IMR-90 (cell line): ENCODE measurements at regions not wholly inside any gene's neighbourhood (a gene's known extent, or its start where the extent isn't known, plus 50 kb on each side); places are given as distances from the start of the nearest gene placed in this dataset.

Source experiments
- ATAC-seq: fragments of 200-7000 bp; cut with Tn5 transposase; 2 replicates; pipeline ENCODE4 v1.9.1; 2020; ENCODE audit warnings: low read depth, mild to moderate bottlenecking, moderate library complexity
- BruUV-seq: library from RNA; stranded (reverse); fragments of 400-500 nt; replicated peaks from 2 replicates; lab custom pipeline; 2021; lab: Mats Ljungman, UMichigan
- CTCF ChIA-PET: fragments of 300-600 bp; formaldehyde crosslinking; extraction: SDS; loops from one replicate; lab custom pipeline; 2021; ENCODE audit warnings: antibody characterized with exemption; lab: Yijun Ruan, JAX
- POLR2A ChIA-PET: fragments of 300-600 bp; sonication (Branson Sonifier 250); formaldehyde crosslinking; loops from one replicate; lab custom pipeline; 2022; ENCODE audit warnings: antibody characterized with exemption; ENCODE audit not compliant: unreplicated experiment; lab: Charles Lee
- DNase-seq: peaks from one replicate; pipeline ENCODE4 v3.0.0; 2013
- H2AFZ ChIP-seq: replicated peaks from 2 replicates; pipeline ENCODE3; 2013; ENCODE audit warnings: low read length, mild to moderate bottlenecking; ENCODE audit not compliant: poor library complexity
- H2AK5ac ChIP-seq: 2 replicates; pipeline ENCODE4 v1.6.1; 2013; ENCODE audit warnings: low read depth, low read length, inconsistent platforms
- H2AK9ac ChIP-seq: replicated peaks from 2 replicates; pipeline ENCODE3; 2013; ENCODE audit warnings: mild to moderate bottlenecking, low read depth, low read length, moderate library complexity; ENCODE audit not compliant: poor library complexity
- H2BK120ac ChIP-seq: 2 replicates; pipeline ENCODE4 v1.6.1; 2013; ENCODE audit warnings: low read depth, low read length, inconsistent platforms
- H2BK15ac ChIP-seq: 3 replicates; pipeline ENCODE4 v1.6.1; 2013; ENCODE audit warnings: low read depth, low read length, inconsistent platforms
- H2BK20ac ChIP-seq: 2 replicates; pipeline ENCODE4 v1.6.1; 2013; ENCODE audit warnings: low read depth, mild to moderate bottlenecking, inconsistent platforms, low read length, moderate library complexity
- H2BK5ac ChIP-seq: 2 replicates; pipeline ENCODE4 v1.6.1; 2013; ENCODE audit warnings: mild to moderate bottlenecking, low read depth, low read length, inconsistent platforms; ENCODE audit not compliant: poor library complexity, severe bottlenecking
- H3K14ac ChIP-seq: replicated peaks from 2 replicates; pipeline ENCODE4 v1.6.1; 2013; ENCODE audit warnings: low read depth, low read length, inconsistent platforms
- H3K18ac ChIP-seq: 2 replicates; pipeline ENCODE4 v1.6.1; 2013; ENCODE audit warnings: low read depth, low read length, control low read depth
- H3K23ac ChIP-seq: 2 replicates; pipeline ENCODE4 v1.6.1; 2013; ENCODE audit warnings: low read depth, low read length, inconsistent platforms
- H3K27ac ChIP-seq: 2 replicates; pipeline ENCODE4 v1.5.1; 2013; ENCODE audit warnings: mild to moderate bottlenecking, control low read depth, low read length; ENCODE audit not compliant: insufficient read depth
- H3K27me3 ChIP-seq: 2 replicates; pipeline ENCODE4 v1.6.1; 2013; ENCODE audit warnings: low read length; ENCODE audit not compliant: control insufficient read depth, insufficient read depth
- H3K36me3 ChIP-seq: 2 replicates; pipeline ENCODE4 v1.6.1; 2013; ENCODE audit warnings: low read length, mixed read lengths; ENCODE audit not compliant: control insufficient read depth, insufficient read depth
- H3K4ac ChIP-seq: 2 replicates; pipeline ENCODE4 v1.6.1; 2013; ENCODE audit warnings: low read depth, low read length, inconsistent platforms
- H3K4me1 ChIP-seq: 2 replicates; pipeline ENCODE4 v1.6.1; 2013; ENCODE audit warnings: low read length, mixed read lengths; ENCODE audit not compliant: control insufficient read depth, insufficient read depth
- H3K4me2 ChIP-seq: 2 replicates; pipeline ENCODE4 v1.6.1; 2013; ENCODE audit warnings: low read depth, mild to moderate bottlenecking, control low read depth, low read length, moderate library complexity
- H3K4me3 ChIP-seq: 2 replicates; pipeline ENCODE4 v1.5.1; 2013; ENCODE audit warnings: low read depth, mild to moderate bottlenecking, control low read depth, low read length, moderate library complexity; ENCODE audit not compliant: insufficient read depth
- H3K56ac ChIP-seq: 2 replicates; pipeline ENCODE4 v1.6.1; 2013; ENCODE audit warnings: low read length, inconsistent platforms; ENCODE audit not compliant: insufficient read depth; ENCODE audit errors: extremely low read depth
- H3K79me1 ChIP-seq, 2 experiments: 2 replicates each; pipeline ENCODE4 v1.6.1; 2013; ENCODE audit warnings: low read length in 2 of 2, inconsistent platforms in 1 of 2, low read depth in 1 of 2
- H3K9ac ChIP-seq: 2 replicates; pipeline ENCODE4 v1.6.1; 2013; ENCODE audit warnings: low read depth, low read length, control low read depth
- H3K9me1 ChIP-seq: 2 replicates; pipeline ENCODE4 v1.6.1; 2013; ENCODE audit warnings: low read length, inconsistent platforms; ENCODE audit not compliant: insufficient read depth
- H3K9me3 ChIP-seq: 2 replicates; pipeline ENCODE4 v1.6.1; 2013; ENCODE audit warnings: low read length; ENCODE audit not compliant: control insufficient read depth, insufficient read depth
- H4K20me1 ChIP-seq: 2 replicates; pipeline ENCODE4 v1.6.1; 2013; ENCODE audit warnings: low read length, inconsistent platforms; ENCODE audit not compliant: insufficient read depth
- H4K5ac ChIP-seq: 2 replicates; pipeline ENCODE4 v1.6.1; 2013; ENCODE audit warnings: mild to moderate bottlenecking, low read depth, low read length, control low read depth
- H4K8ac ChIP-seq, 2 experiments: 2 replicates each; pipeline ENCODE4 v1.6.1; 2013; ENCODE audit warnings: low read depth in 2 of 2, low read length in 2 of 2, control low read depth in 1 of 2, inconsistent platforms in 1 of 2
- H4K91ac ChIP-seq: 2 replicates; pipeline ENCODE4 v1.6.1; 2013; ENCODE audit warnings: low read depth, low read length, inconsistent platforms; ENCODE audit not compliant: insufficient read depth
- BHLHE40 ChIP-seq: fragments of 150-350 bp; IDR thresholded peaks from 2 replicates; pipeline ENCODE4 v1.6.1; 2016; ENCODE audit warnings: mild to moderate bottlenecking, low read depth, low read length
- CEBPB ChIP-seq: IDR thresholded peaks from 2 replicates; pipeline ENCODE4 v1.6.1; 2012; ENCODE audit warnings: low read depth, low read length, improper control_type of control experiment
- CHD1 ChIP-seq: IDR thresholded peaks from 2 replicates; pipeline ENCODE4 v1.6.1; 2012; ENCODE audit warnings: low read depth, low read length, improper control_type of control experiment
- CTCF ChIP-seq: conservative IDR thresholded peaks from 2 replicates; pipeline ENCODE4 v1.5.1; 2012; ENCODE audit warnings: mild to moderate bottlenecking, low read depth, low read length, improper control_type of control experiment
- ELK1 ChIP-seq: fragments of 150-350 bp; IDR thresholded peaks from 2 replicates; pipeline ENCODE4 v1.6.1; 2016; ENCODE audit warnings: low read depth, mild to moderate bottlenecking, low read length, moderate library complexity, borderline replicate concordance
- FOS ChIP-seq: fragments of 150-350 bp; IDR thresholded peaks from 2 replicates; pipeline ENCODE4 v1.6.1; 2016; ENCODE audit warnings: low read depth, low read length
- MAFK ChIP-seq: IDR thresholded peaks from 2 replicates; pipeline ENCODE4 v1.6.1; 2012; ENCODE audit warnings: low read depth, low read length, improper control_type of control experiment
- MAZ ChIP-seq: IDR thresholded peaks from 2 replicates; pipeline ENCODE4 v1.6.1; 2012; ENCODE audit warnings: low read depth, mild to moderate bottlenecking, low read length, improper control_type of control experiment, moderate library complexity, borderline replicate concordance
- MXI1 ChIP-seq: IDR thresholded peaks from 2 replicates; pipeline ENCODE4 v1.6.1; 2012; ENCODE audit warnings: low read depth, mild to moderate bottlenecking, low read length, moderate library complexity, borderline replicate concordance
- NFE2L2 ChIP-seq: fragments of 150-350 bp; IDR thresholded peaks from 2 replicates; pipeline ENCODE4 v1.6.1; 2016; ENCODE audit warnings: low read depth, mild to moderate bottlenecking, low read length
- POLR2A ChIP-seq: IDR thresholded peaks from 2 replicates; pipeline ENCODE4 v1.6.1; 2012; ENCODE audit warnings: mild to moderate bottlenecking, low read depth, low read length
- RAD21 ChIP-seq: IDR thresholded peaks from 2 replicates; pipeline ENCODE4 v1.6.1; 2012; ENCODE audit warnings: low read length, improper control_type of control experiment
- RCOR1 ChIP-seq: IDR thresholded peaks from 2 replicates; pipeline ENCODE4 v1.6.1; 2012; ENCODE audit warnings: mild to moderate bottlenecking, low read length, improper control_type of control experiment; ENCODE audit not compliant: insufficient replicate concordance
- RFX5 ChIP-seq: IDR thresholded peaks from 2 replicates; pipeline ENCODE4 v1.8.0; 2012; ENCODE audit warnings: low read depth, mild to moderate bottlenecking, low read length, moderate library complexity
- SMC3 ChIP-seq: fragments of 150-350 bp; IDR thresholded peaks from 2 replicates; pipeline ENCODE4 v1.6.1; 2016; ENCODE audit warnings: low read depth, mild to moderate bottlenecking, antibody characterized with exemption, low read length, moderate library complexity
- WGBS, 2 experiments: methylation state at CpG; one replicate each; pipeline versions ENCODE4 v1.1.5 to v1.1.7; 2013; ENCODE audit warnings: missing lambda C conversion rate in 2 of 2; ENCODE audit not compliant: insufficient read length in 1 of 2; ENCODE audit errors: extremely low coverage in 2 of 2; 5-methylcytosine and 5-hydroxymethylcytosine counted together
- dilution Hi-C: fragments of 300-500 bp; cut with HindIII; formaldehyde crosslinking; loops from one replicate; pipeline ENCODE4 v1.14.3; 2018; ENCODE audit warnings: low sequenced_read_pairs; ENCODE audit not compliant: unreplicated experiment
- in situ Hi-C: fragments of 300-500 bp; cut with MboI; formaldehyde crosslinking; loops from 3 replicates; pipeline ENCODE4 v1.14.3; 2019; ENCODE audit warnings: low sequenced_read_pairs, inconsistent platforms, mixed read lengths
- intact Hi-C: fragments of 100-400 bp; cut with micrococcal nuclease; formaldehyde crosslinking; loops from 2 replicates; pipeline ENCODE4 v1.10.0; 2022
- TF ChIP-seq, protein P1 (sequence below): fragments of 150-350 bp; IDR thresholded peaks from 2 replicates; pipeline ENCODE4 v1.6.1; 2017; ENCODE audit warnings: mild to moderate bottlenecking, antibody characterized with exemption, low read length, low read depth

- H2BK15ac ChIP-seq = no peak overlapping the region
- no peak overlapping the region for H4K8ac ChIP-seq
- H3K56ac ChIP-seq = no peak overlapping the region; the same call in 1 of the 2 replicates
- H2BK20ac ChIP-seq = no peak overlapping the region
- no TSS peak for BruUV-seq
- H3K23ac ChIP-seq = no peak overlapping the region
- no peak overlapping the region for H4K5ac ChIP-seq
- no peak for ATAC-seq
- H3K27me3 ChIP-seq = no peaks in the 10 kb centered on the region
- dilution Hi-C loops (loop anchor here (25.0 kb wide), 1 partner anchor 218 kb away; no protein-coding TSS in a partner anchor), intact Hi-C loops (no loop called here), in situ Hi-C loops (no loop called here)
- ChIA-PET POLR2A (no interaction called here), CTCF (no interaction called here)
- H3K18ac ChIP-seq = no peak overlapping the region
- H2AFZ ChIP-seq = no peak overlapping the region
- no peak for TF ChIP-seq MAZ
- TF ChIP-seq NFE2L2 = no peak
- no peak for TF ChIP-seq RAD21
- no peak for TF ChIP-seq MAFK
- no peak for TF ChIP-seq CTCF
- TF ChIP-seq CEBPB = no peak
- TF ChIP-seq MXI1 = no peak
- TF ChIP-seq BHLHE40 = no peak
- no peak for TF ChIP-seq FOS
- TF ChIP-seq, protein P1, sequence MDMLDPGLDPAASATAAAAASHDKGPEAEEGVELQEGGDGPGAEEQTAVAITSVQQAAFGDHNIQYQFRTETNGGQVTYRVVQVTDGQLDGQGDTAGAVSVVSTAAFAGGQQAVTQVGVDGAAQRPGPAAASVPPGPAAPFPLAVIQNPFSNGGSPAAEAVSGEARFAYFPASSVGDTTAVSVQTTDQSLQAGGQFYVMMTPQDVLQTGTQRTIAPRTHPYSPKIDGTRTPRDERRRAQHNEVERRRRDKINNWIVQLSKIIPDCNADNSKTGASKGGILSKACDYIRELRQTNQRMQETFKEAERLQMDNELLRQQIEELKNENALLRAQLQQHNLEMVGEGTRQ = no peak
- no peak for TF ChIP-seq ELK1
- no peak for TF ChIP-seq RCOR1
- TF ChIP-seq SMC3 = no peak
- TF ChIP-seq RFX5 = no peak
- no peak for TF ChIP-seq CHD1
- no peak for TF ChIP-seq POLR2A
- H3K9me3 ChIP-seq = no peaks in the 10 kb centered on the region
- no peaks in the 10 kb centered on the region for H3K9me1 ChIP-seq
- no peaks in the 10 kb centered on the region for H3K36me3 ChIP-seq
- no peak overlapping the region for H2BK5ac ChIP-seq
- no peak overlapping the region for H3K4ac ChIP-seq
- no peak overlapping the region for H4K91ac ChIP-seq
- no peak overlapping the region for H3K4me3 ChIP-seq
- no peak overlapping the region for H3K4me2 ChIP-seq
- DNase-seq = no peak
- H2AK9ac ChIP-seq = no peak overlapping the region
- no CpG with 5 or more reads among the region's 1 CpG for WGBS, 2 experiments
- peaks cover 2% of the 10 kb centered on the region; the same call in 1 of the 2 replicates for H3K4me1 ChIP-seq
- no peak overlapping the region for H3K14ac ChIP-seq
- H2AK5ac ChIP-seq = no peak overlapping the region
- no peak overlapping the region for H3K9ac ChIP-seq
- no peaks in the 10 kb centered on the region for H4K20me1 ChIP-seq
- no peak overlapping the region for H3K27ac ChIP-seq
- H2BK120ac ChIP-seq = no peak overlapping the region
- no peaks in the 10 kb centered on the region; a peak in 1 of 4 replicates for H3K79me1 ChIP-seq
Measured at GRCh38 chr9:21569721-21570120, 87.6 kb upstream of the IFNE start.
